Bronchial epithelial cell (primary cell): ENCODE measurements at regions not wholly inside any gene's neighbourhood (a gene's known extent, or its start where the extent isn't known, plus 50 kb on each side); places are given as distances from the start of the nearest gene placed in this dataset.

Experiments
- DNase-seq: peaks from one replicate; pipeline ENCODE4 v3.0.0-alpha.2; 2010; ENCODE audit warnings: low read depth
- FAIRE-seq: peaks from 2 replicates; lab custom pipeline; 2011; peaks lifted over from hg19 to GRCh38; lab: Jason Lieb, UNC
- H3K27me3 ChIP-seq: 2 replicates; pipeline ENCODE4 v1.5.1; 2011; ENCODE audit warnings: low read length; ENCODE audit not compliant: control insufficient read depth, insufficient read depth
- H3K36me3 ChIP-seq: 2 replicates; pipeline ENCODE4 v1.5.1; 2011; ENCODE audit warnings: low read length; ENCODE audit not compliant: control insufficient read depth, insufficient read depth
- H3K4me3 ChIP-seq: 2 replicates; pipeline ENCODE4 v1.5.1; 2011; ENCODE audit warnings: mild to moderate bottlenecking, low read depth, low read length, control low read depth
- TF ChIP-seq, protein P1 (sequence below): IDR thresholded peaks from 2 replicates; pipeline ENCODE4 v1.5.1; 2011; ENCODE audit warnings: mild to moderate bottlenecking, moderate library complexity, low read length, control low read depth, inconsistent platforms; ENCODE audit not compliant: insufficient read depth, severe bottlenecking

DNA sequence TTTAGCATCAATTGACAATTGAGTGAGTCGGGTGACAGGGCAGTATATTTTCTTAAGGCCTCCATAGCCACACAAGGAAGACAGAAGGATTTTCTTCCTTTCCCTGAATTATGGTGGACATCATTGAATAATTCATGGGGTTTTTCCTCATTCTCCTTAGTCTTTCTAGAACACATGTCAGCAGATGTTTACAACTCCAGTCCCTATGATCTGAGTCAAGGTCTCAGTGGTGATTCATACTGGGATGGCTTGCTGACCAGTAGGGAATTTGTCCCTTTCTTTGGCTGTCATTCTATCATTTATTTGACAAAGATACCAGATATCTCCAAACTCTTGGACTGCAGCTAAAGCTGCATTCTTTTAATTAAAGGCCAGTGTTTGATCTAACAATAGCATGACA, 332.9 kb upstream of the RBMY1B start:
- TF ChIP-seq, protein P1, sequence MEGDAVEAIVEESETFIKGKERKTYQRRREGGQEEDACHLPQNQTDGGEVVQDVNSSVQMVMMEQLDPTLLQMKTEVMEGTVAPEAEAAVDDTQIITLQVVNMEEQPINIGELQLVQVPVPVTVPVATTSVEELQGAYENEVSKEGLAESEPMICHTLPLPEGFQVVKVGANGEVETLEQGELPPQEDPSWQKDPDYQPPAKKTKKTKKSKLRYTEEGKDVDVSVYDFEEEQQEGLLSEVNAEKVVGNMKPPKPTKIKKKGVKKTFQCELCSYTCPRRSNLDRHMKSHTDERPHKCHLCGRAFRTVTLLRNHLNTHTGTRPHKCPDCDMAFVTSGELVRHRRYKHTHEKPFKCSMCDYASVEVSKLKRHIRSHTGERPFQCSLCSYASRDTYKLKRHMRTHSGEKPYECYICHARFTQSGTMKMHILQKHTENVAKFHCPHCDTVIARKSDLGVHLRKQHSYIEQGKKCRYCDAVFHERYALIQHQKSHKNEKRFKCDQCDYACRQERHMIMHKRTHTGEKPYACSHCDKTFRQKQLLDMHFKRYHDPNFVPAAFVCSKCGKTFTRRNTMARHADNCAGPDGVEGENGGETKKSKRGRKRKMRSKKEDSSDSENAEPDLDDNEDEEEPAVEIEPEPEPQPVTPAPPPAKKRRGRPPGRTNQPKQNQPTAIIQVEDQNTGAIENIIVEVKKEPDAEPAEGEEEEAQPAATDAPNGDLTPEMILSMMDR = no peak
- no peak for FAIRE-seq
- Histone ChIP-seq H3K36me3 (no peaks in the 10 kb centered on the region), H3K27me3 (no peaks in the 10 kb centered on the region), H3K4me3 (no peak overlapping the region)
- DNase-seq = no peak

DNA sequence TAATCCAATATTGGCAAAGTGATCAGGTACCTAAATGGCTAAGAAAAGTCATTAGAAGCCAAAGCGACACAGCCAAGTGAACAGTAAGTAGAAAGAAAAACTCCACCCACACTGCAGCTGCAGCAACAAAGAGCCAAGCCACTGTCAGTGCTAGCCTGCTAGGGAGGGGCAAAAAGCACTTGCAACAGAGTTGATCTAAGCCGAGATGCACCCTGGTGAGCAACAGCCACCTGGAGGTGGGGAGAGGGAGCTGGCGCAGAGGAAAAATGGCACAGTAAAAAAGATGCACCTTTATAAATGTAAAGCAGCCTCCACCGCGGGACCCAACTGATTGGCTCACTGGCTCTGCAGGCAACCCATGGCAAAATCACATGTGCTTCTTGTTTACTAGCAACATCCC, 330.2 kb upstream of the RBMY1B start:
- no peaks in the 10 kb centered on the region for H3K27me3 ChIP-seq
- TF ChIP-seq, protein P1 = no peak
- H3K36me3 ChIP-seq = no peaks in the 10 kb centered on the region
- H3K4me3 ChIP-seq = no peak overlapping the region
- FAIRE-seq (no peak), DNase-seq (no peak)

DNA sequence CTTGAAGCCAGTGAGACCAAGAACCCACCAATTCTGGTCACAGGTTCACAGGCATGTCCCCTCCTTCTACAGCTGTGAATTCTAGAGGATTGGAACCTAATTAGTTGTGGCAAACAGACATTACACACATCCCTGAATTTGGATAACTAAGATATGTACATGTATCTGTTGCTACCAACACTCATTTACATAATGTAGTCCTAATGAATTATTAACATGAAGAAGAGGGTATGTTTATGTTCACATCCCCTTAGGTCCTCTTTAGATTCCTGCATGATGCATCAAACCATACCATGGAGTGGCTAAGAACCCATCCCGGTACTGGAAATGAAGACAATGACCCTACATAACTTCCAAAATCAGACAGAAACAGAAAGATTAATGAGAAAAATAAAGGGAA, 326.9 kb upstream of the RBMY1B start:
- Histone ChIP-seq H3K4me3 (no peak overlapping the region), H3K27me3 (no peaks in the 10 kb centered on the region), H3K36me3 (no peaks in the 10 kb centered on the region)
- DNase-seq (no peak), FAIRE-seq (no peak)
- TF ChIP-seq, protein P1 = no peak

DNA sequence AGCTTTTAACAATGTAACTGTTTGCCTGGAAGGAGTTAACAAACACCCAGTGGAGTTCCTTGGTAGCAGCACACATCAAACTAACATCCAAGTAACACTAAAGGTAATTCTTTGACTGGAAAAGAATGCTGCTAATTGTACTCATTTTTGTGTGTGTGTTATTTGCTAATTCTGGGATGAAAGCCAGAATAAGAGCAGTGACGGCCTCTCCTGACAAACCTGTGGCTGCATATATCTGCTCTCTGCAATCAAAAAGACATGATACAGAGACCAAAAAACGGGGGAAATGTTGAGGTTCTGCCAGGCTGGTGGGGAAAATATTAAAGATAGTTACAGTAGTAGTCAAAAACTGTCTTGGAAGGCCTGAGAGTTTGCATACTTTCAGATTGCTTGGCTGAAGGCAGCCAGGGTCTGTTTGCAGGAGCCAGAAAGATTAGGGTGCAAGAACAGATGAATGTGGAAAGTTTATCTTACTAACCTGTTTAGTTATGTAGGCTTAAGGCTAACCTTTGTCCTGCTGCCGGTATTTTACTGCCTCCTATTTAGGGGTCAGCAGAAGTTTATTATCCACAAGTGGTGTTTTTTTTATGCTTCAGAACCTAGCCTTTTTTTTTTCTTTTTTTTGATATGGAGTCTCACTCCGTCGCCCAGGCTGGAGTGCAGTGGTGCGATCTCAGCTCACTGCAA, 325.6 kb upstream of the RBMY1B start:
- FAIRE-seq = no peak
- no peak for DNase-seq
- H3K36me3 ChIP-seq = no peaks in the 10 kb centered on the region
- no peaks in the 10 kb centered on the region for H3K27me3 ChIP-seq
- TF ChIP-seq, protein P1 = no peak
- no peak overlapping the region for H3K4me3 ChIP-seq

DNA sequence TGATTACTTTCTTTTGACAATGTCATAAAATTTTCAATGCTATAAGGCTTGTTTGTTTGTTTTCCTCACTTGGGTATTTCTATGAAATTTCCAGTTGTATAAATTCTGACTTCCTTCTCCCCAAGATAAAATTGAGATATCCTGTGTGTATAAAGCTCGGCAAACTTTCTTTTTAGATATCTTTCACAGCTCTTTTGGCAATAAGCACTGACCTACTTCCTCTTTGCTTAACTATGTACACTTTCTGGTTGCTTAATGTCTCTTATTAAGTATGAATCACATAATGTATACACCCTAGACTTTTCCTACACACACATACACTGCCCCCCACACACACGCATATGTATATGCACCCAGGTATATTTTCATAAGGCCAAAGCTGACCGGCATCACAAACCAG, 318.4 kb upstream of the RBMY1B start:
- TF ChIP-seq, protein P1 = no peak
- FAIRE-seq (no peak), DNase-seq (no peak)
- Histone ChIP-seq H3K4me3 (no peak overlapping the region), H3K27me3 (no peaks in the 10 kb centered on the region), H3K36me3 (no peaks in the 10 kb centered on the region)

DNA sequence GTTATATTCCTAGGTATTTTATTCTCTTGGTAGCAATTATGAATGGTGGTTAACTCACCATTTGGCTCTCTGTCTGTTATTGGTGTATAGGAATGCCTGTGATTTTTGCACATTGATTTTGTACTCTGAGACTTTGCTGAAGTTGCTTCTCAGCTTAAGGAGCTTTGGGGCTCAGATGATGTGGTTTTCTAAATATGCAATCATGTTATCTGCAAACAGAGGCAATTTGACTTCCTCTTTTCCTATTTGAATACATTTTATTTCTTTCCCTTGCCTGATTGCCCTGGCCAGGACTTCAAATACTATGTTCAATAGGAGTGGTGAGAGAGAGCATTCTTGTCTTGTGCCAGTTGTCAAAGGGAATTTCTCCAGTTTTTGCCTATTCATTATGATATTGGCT, 310.9 kb upstream of the RBMY1B start:
- no peak for FAIRE-seq

More for the DNA sequence above, 310.9 kb upstream of the RBMY1B start:
- TF ChIP-seq, protein P1 = no peak
- Histone ChIP-seq H3K4me3 (no peak overlapping the region), H3K27me3 (no peaks in the 10 kb centered on the region), H3K36me3 (no peaks in the 10 kb centered on the region)
- no peak for DNase-seq
